Vagina (tissue), 2 donors: ENCODE measurements at regions not wholly inside any gene's neighbourhood (a gene's known extent, or its start where the extent isn't known, plus 50 kb on each side); places are given as distances from the start of the nearest gene placed in this dataset.

Experiments used
- DNase-seq, 2 donors: peaks; one replicate each; pipeline ENCODE4 v3.0.0-alpha.2; 2017; ENCODE audit errors: extremely low spot score in 2 of 2
- H3K27ac ChIP-seq: fragments of 200-600 bp; sonication (generic); one replicate; pipeline ENCODE4 v1.5.1; 2019
- H3K27me3 ChIP-seq: fragments of 200-600 bp; sonication (generic); one replicate; pipeline ENCODE4 v1.5.1; 2019
- H3K36me3 ChIP-seq, 2 donors: fragments of 200-600 bp; sonication (generic); one replicate each; pipeline ENCODE4 v1.5.1; 2017 to 2019
- H3K4me1 ChIP-seq: fragments of 200-600 bp; sonication (generic); one replicate; pipeline ENCODE4 v1.5.1; 2019
- H3K4me3 ChIP-seq, 2 donors: fragments of 200-600 bp; sonication (generic); 1 replicate in 1 of 2; 2 replicates in 1 of 2; pipeline ENCODE4 v1.5.1; 2016 to 2019
- H3K9me3 ChIP-seq: fragments of 200-600 bp; sonication (generic); one replicate; pipeline ENCODE4 v1.5.1; 2019
- POLR2A ChIP-seq, 2 donors: fragments of 450-650 bp; IDR thresholded peaks; one replicate each; pipeline ENCODE4 v1.6.1; 2017; ENCODE audit warnings: antibody characterized with exemption in 2 of 2, mild to moderate bottlenecking in 2 of 2, moderate library complexity in 2 of 2
- POLR2AphosphoS5 ChIP-seq, 2 donors: sonication (generic); formaldehyde crosslinking; IDR thresholded peaks; one replicate each; pipeline ENCODE4 v1.9.0; 2017; ENCODE audit warnings: antibody characterized with exemption in 2 of 2, mild to moderate bottlenecking in 2 of 2, low read depth in 1 of 2; ENCODE audit not compliant: insufficient read depth in 1 of 2
- intact Hi-C: fragments of 100-400 bp; cut with DNase I; formaldehyde crosslinking; loops from one replicate; pipeline ENCODE4 v1.15.1; 2023
- TF ChIP-seq, protein P1 (sequence below), 3 experiments: fragments of 450-650 bp in 2 of 3; fragments of 200-600 bp in 1 of 3; sonication (generic) in 1 of 3; IDR thresholded peaks; one replicate each; pipeline ENCODE4 v1.5.1; 2017 to 2019; ENCODE audit warnings: antibody characterized with exemption in 3 of 3, mild to moderate bottlenecking in 2 of 3, moderate library complexity in 2 of 3

DNA sequence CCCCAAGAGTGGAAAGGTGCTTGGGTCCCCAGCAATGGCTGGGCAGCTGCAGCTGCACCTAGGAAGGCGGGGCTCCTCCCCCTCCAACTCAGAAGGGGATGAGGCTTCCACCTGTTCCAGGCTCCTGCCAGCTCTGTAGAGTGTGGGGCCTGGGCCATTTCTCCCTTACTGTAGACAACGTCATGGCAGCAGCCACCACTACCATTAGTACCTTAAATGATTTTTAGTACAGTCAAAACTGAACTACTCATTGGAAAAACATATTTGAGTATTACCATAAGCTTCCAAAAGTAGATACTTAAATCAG lies 1274.2 kb upstream of the GBE1 start:
- no peaks in the 10 kb centered on the region for H3K9me3 ChIP-seq
- no peaks in the 10 kb centered on the region for H3K27me3 ChIP-seq
- no peak overlapping the region for H3K4me3 ChIP-seq
- H3K27ac ChIP-seq = no peak overlapping the region
- TF ChIP-seq POLR2A (IDR thresholded peaks at IDR 0.05) (no peak), POLR2AphosphoS5 (IDR thresholded peaks at IDR 0.05; ENCODE audit: insufficient read depth in 1 of 2, low read depth in 1 of 2) (no peak)
- TF ChIP-seq, protein P1, sequence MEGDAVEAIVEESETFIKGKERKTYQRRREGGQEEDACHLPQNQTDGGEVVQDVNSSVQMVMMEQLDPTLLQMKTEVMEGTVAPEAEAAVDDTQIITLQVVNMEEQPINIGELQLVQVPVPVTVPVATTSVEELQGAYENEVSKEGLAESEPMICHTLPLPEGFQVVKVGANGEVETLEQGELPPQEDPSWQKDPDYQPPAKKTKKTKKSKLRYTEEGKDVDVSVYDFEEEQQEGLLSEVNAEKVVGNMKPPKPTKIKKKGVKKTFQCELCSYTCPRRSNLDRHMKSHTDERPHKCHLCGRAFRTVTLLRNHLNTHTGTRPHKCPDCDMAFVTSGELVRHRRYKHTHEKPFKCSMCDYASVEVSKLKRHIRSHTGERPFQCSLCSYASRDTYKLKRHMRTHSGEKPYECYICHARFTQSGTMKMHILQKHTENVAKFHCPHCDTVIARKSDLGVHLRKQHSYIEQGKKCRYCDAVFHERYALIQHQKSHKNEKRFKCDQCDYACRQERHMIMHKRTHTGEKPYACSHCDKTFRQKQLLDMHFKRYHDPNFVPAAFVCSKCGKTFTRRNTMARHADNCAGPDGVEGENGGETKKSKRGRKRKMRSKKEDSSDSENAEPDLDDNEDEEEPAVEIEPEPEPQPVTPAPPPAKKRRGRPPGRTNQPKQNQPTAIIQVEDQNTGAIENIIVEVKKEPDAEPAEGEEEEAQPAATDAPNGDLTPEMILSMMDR (IDR thresholded peaks at IDR 0.05) = no peak
- no peak for DNase-seq
- intact Hi-C loops = no loop called here
- no peaks in the 10 kb centered on the region for H3K36me3 ChIP-seq
- no peaks in the 10 kb centered on the region for H3K4me1 ChIP-seq

DNA sequence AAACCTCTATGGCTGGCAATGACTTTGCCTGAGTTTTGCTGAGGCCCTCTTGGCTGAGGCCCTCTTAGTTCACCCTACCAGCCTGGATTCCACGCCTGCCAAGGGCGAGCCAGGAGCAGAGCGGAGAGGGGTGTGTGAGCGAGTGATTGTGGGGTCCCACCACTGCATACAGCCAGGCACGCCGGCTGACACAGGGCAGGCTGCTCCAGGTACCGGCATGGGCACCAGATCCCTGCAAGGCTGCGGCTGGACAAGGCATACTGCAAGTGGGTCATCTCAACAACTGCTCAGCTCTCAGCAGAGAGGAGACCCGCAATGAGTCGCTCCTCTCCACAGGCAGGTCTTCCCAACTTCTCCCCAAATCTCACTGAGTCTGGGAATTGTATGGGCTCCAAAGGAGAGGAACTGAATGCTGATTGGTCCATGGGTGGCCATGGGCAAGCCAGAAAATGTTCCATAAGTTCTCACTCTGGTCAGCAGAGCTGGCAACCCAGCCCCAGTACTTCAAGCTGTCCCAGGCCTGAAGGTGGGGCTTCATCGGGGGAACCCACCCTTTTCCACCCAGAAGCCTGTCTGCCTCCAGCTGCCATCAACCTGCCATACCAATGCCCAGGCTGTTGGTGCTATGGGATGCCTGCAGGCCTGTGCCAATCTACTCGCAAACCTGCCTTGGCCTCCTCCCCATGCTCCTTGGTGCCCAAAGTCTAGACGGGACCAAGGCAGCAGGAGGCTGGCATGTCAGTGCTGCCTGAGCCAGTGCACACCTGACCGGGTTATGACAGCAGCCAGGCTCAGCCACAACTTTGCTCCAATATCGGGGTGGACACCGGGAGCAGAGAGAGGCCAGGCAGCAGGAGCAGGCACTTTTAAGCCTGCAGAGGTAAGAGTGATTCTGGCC lies 1273.6 kb upstream of the GBE1 start:
- Histone ChIP-seq H3K27me3 (no peaks in the 10 kb centered on the region), H3K36me3 (no peaks in the 10 kb centered on the region), H3K9me3 (no peaks in the 10 kb centered on the region), H3K27ac (no peak overlapping the region), H3K4me1 (no peaks in the 10 kb centered on the region), H3K4me3 (no peak overlapping the region)
- intact Hi-C loops = no loop called here
- no peak for TF ChIP-seq POLR2A (IDR thresholded peaks at IDR 0.05)
- TF ChIP-seq POLR2AphosphoS5 (IDR thresholded peaks at IDR 0.05; ENCODE audit: insufficient read depth in 1 of 2, low read depth in 1 of 2) = no peak
- TF ChIP-seq, protein P1 (IDR thresholded peaks at IDR 0.05) = no peak
- no peak for DNase-seq

DNA sequence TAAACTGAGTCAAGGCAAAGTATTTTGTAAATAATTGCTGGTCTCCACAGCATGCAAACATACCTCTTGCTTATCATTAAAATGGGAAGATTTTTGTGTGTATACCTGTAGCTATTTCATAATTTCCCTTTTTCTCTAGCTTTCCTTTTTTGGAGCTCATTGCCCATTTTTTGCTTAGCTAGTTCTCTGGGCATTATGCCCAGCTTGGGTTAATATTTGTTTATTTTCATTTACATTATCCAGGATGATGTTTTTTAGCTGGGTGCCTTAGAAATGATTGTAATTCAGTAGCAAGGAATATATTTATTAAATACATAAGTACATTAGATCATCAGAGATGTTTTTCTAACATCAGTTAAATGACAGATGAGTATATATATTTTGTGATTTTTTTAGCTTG lies 1271.7 kb upstream of the GBE1 start:
- Histone ChIP-seq H3K4me3 (no peak overlapping the region), H3K4me1 (no peaks in the 10 kb centered on the region), H3K27me3 (no peaks in the 10 kb centered on the region), H3K36me3 (no peaks in the 10 kb centered on the region), H3K27ac (no peak overlapping the region), H3K9me3 (no peaks in the 10 kb centered on the region)
- no peak for TF ChIP-seq POLR2AphosphoS5 (IDR thresholded peaks at IDR 0.05; ENCODE audit: insufficient read depth in 1 of 2, low read depth in 1 of 2)
- TF ChIP-seq, protein P1 (IDR thresholded peaks at IDR 0.05) = no peak
- TF ChIP-seq POLR2A (IDR thresholded peaks at IDR 0.05) = no peak
- DNase-seq = no peak
- intact Hi-C loops = no loop called here

- DNase-seq = no peak
- H3K27ac ChIP-seq = no peak overlapping the region
- H3K27me3 ChIP-seq = no peaks in the 10 kb centered on the region
- intact Hi-C loops = no loop called here
- no peaks in the 10 kb centered on the region for H3K4me1 ChIP-seq
- TF ChIP-seq, protein P1 (IDR thresholded peaks at IDR 0.05) = no peak
- TF ChIP-seq POLR2AphosphoS5 (IDR thresholded peaks at IDR 0.05; ENCODE audit: insufficient read depth in 1 of 2, low read depth in 1 of 2) (no peak), POLR2A (IDR thresholded peaks at IDR 0.05) (no peak)
- H3K36me3 ChIP-seq = no peaks in the 10 kb centered on the region
- H3K4me3 ChIP-seq = no peak overlapping the region
- H3K9me3 ChIP-seq = no peaks in the 10 kb centered on the region
Measured at GRCh38 chr3:83023086-83023485, 1261.6 kb upstream of the GBE1 start.

DNA sequence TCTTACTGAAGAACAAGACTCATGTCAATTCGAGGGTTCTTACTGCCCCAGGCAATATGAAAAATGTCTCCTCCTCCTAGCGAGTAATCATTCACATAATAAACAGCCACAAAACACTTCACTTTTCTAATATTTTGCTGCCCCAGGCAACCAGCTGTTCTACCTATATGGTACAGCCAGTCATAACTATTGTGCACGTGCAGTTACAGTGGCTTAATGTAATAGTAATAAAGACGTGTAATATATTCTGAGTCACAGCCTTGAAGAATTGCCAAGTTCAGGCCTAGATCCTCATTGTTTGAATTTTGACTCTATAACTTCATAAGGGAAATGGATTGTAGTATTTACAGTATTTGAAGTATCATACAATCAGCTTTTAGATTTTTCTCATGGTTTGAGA lies 1250.0 kb upstream of the GBE1 start:
- Histone ChIP-seq H3K27me3 (no peaks in the 10 kb centered on the region), H3K4me1 (no peaks in the 10 kb centered on the region), H3K27ac (no peak overlapping the region), H3K36me3 (no peaks in the 10 kb centered on the region), H3K4me3 (no peak overlapping the region), H3K9me3 (no peaks in the 10 kb centered on the region)
- intact Hi-C loops = no loop called here
- DNase-seq = no peak
- TF ChIP-seq POLR2AphosphoS5 (IDR thresholded peaks at IDR 0.05; ENCODE audit: insufficient read depth in 1 of 2, low read depth in 1 of 2) = no peak
- TF ChIP-seq, protein P1 (IDR thresholded peaks at IDR 0.05) = no peak
- no peak for TF ChIP-seq POLR2A (IDR thresholded peaks at IDR 0.05)
